SU-DHL-6 (cell line): ENCODE measurements at regions not wholly inside any gene's neighbourhood (a gene's known extent, or its start where the extent isn't known, plus 50 kb on each side); places are given as distances from the start of the nearest gene placed in this dataset.

Experiments
- H2AFZ ChIP-seq: fragments of 200-600 bp; sonication (generic); 2 replicates; pipeline ENCODE4 v1.6.1; 2014; ENCODE audit warnings: low read depth, mild to moderate bottlenecking, moderate library complexity, mixed read lengths, antibody characterized with exemption, low read length; ENCODE audit not compliant: severe bottlenecking
- H3F3A ChIP-seq: fragments of 200-600 bp; shearing (Covaris generic); 2 replicates; pipeline ENCODE4 v1.6.0; 2016; ENCODE audit warnings: antibody characterized with exemption, mild to moderate bottlenecking; ENCODE audit not compliant: insufficient read depth
- H3K27ac ChIP-seq: fragments of 200-600 bp; sonication (generic); 2 replicates; pipeline ENCODE4 v1.5.1; 2016; ENCODE audit warnings: low read depth, mild to moderate bottlenecking, low read length, moderate library complexity, mixed read lengths
- H3K27me3 ChIP-seq: fragments of 200-600 bp; sonication (generic), shearing (Covaris generic); 2 replicates; pipeline ENCODE4 v1.6.0; 2014; ENCODE audit warnings: mild to moderate bottlenecking, low read length
- H3K36me3 ChIP-seq: fragments of 200-600 bp; sonication (generic); 2 replicates; pipeline ENCODE4 v1.6.1; 2014; ENCODE audit warnings: mild to moderate bottlenecking, low read length, mixed read lengths
- H3K4me2 ChIP-seq: fragments of 300-600, 200-600 bp; shearing (Covaris generic), sonication (generic); 2 replicates; pipeline ENCODE4 v1.6.0; 2014; ENCODE audit warnings: low read length, low read depth, mild to moderate bottlenecking; ENCODE audit not compliant: poor library complexity, severe bottlenecking
- H3K4me3 ChIP-seq: fragments of 200-600 bp; sonication (generic); 2 replicates; pipeline ENCODE4 v1.5.1; 2014; ENCODE audit warnings: antibody characterized with exemption, low read length, mild to moderate bottlenecking, mixed read lengths; ENCODE audit not compliant: insufficient read depth, poor library complexity, severe bottlenecking
- H3K79me2 ChIP-seq: fragments of 200-600 bp; sonication (generic); 2 replicates; pipeline ENCODE4 v1.6.1; 2014; ENCODE audit warnings: mild to moderate bottlenecking, low read length, moderate library complexity; ENCODE audit not compliant: insufficient read depth
- H3K9ac ChIP-seq: fragments of 200-600 bp; sonication (generic); 2 replicates; pipeline ENCODE4 v1.7.0; 2014; ENCODE audit warnings: mild to moderate bottlenecking, low read length
- H3K9me2 ChIP-seq: fragments of 200-600 bp; sonication (generic); replicated peaks from 2 replicates; pipeline ENCODE4 v1.6.1; 2014; ENCODE audit warnings: low read length; ENCODE audit not compliant: insufficient read depth
- H3K9me3 ChIP-seq: fragments of 200-600 bp; sonication (generic); 2 replicates; pipeline ENCODE4 v1.6.1; 2014; ENCODE audit warnings: low read length, mixed read lengths; ENCODE audit not compliant: insufficient read depth
- H4K20me1 ChIP-seq: fragments of 200-600 bp; sonication (generic); 2 replicates; pipeline ENCODE4 v1.6.1; 2014; ENCODE audit warnings: low read depth, mild to moderate bottlenecking, antibody characterized with exemption, low read length, moderate library complexity, mixed read lengths
- EZH2phosphoT487 ChIP-seq: fragments of 200-600 bp; sonication (generic), shearing (Covaris generic); conservative IDR thresholded peaks from 2 replicates; pipeline ENCODE4 v1.6.1; 2018; ENCODE audit warnings: mild to moderate bottlenecking, antibody characterized with exemption, low read length, moderate library complexity, mixed read lengths
- TF ChIP-seq, protein P1 (sequence below): fragments of 200-600 bp; sonication (generic); IDR thresholded peaks from one replicate; pipeline ENCODE4 v1.5.1; 2017; ENCODE audit warnings: antibody characterized with exemption, mild to moderate bottlenecking, low read length, moderate library complexity; ENCODE audit not compliant: insufficient read depth, poor library complexity, severe bottlenecking

DNA sequence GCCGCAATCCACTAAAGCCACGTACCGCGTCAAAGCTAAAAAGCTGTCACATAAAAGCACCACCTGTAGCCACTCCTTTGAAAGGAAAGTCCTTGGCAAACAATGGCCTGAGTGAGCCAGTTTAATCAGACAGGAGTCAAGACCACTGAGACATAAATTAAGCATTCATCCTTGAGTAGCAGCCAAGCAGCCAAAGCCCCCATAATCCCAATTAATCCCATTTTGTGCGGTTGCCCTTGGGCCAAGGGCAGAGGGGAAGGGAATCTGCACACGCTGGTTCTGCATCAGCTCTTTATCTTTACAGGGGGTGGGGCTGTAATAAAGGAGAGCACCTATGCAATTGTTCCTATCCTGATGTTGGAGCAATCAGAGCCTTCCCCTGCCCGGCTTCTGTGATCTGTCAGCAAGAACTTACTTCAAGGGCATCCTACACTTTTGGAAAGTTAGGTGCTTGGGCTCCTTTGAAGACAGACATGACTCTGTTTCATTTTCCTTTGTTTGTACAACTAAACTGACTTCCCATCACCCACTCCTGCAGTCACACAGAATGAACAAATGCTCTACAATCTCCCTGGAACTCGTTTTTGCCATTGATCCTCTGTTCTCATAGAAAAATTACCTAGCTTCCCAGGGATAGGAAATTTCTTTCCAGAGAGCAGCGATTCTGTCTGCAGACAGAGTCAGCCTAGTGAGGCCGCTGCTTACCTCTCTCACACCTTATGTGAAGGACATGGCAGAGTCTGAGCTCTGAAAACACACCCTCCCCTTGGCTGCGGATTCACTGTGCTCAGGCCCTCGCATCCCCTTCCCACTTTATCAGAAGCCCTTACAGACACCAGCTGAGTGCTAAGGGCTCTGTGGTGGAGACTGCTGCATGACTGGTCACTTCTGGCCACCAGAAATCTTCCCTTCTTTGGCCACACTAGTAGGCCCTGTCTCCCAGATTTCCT, 116.2 kb upstream of the TBCA start:
- Histone ChIP-seq H3K9me2 (no peaks in the 10 kb centered on the region), H3K27ac (no peak overlapping the region), H2AFZ (no peak overlapping the region), H3K36me3 (no peaks in the 10 kb centered on the region), H3K4me2 (no peak overlapping the region), H3K4me3 (no peak overlapping the region), H3F3A (no peaks in the 10 kb centered on the region), H4K20me1 (no peaks in the 10 kb centered on the region), H3K9ac (no peak overlapping the region), H3K27me3 (no peaks in the 10 kb centered on the region), H3K79me2 (no peaks in the 10 kb centered on the region), H3K9me3 (no peaks in the 10 kb centered on the region)
- TF ChIP-seq, protein P1, sequence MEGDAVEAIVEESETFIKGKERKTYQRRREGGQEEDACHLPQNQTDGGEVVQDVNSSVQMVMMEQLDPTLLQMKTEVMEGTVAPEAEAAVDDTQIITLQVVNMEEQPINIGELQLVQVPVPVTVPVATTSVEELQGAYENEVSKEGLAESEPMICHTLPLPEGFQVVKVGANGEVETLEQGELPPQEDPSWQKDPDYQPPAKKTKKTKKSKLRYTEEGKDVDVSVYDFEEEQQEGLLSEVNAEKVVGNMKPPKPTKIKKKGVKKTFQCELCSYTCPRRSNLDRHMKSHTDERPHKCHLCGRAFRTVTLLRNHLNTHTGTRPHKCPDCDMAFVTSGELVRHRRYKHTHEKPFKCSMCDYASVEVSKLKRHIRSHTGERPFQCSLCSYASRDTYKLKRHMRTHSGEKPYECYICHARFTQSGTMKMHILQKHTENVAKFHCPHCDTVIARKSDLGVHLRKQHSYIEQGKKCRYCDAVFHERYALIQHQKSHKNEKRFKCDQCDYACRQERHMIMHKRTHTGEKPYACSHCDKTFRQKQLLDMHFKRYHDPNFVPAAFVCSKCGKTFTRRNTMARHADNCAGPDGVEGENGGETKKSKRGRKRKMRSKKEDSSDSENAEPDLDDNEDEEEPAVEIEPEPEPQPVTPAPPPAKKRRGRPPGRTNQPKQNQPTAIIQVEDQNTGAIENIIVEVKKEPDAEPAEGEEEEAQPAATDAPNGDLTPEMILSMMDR, result no peak
- TF ChIP-seq EZH2phosphoT487, result no peak

DNA sequence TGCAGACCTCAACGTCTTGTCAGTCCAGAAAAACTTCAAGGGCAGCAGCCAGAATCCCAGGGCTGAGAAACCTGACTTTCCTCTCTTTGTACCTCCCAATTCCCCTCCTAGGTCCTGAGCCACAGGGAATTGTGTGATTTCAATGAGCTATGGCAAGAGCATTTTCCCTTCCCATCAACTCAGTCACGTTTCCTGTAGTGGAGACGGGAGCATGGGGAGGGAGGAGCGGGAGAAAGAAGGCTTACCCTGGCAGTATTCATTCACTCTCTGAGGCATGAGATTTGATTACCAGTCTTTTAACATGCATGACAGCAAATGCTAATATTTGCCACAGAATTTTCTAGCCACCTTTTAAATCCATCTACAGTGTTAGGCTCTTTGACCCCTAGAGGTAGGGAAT, 109.4 kb upstream of the TBCA start:
- Histone ChIP-seq H3K27me3 (no peaks in the 10 kb centered on the region), H3K4me2 (no peak overlapping the region)
- TF ChIP-seq, protein P1, result no peak
- TF ChIP-seq EZH2phosphoT487, result no peak

DNA sequence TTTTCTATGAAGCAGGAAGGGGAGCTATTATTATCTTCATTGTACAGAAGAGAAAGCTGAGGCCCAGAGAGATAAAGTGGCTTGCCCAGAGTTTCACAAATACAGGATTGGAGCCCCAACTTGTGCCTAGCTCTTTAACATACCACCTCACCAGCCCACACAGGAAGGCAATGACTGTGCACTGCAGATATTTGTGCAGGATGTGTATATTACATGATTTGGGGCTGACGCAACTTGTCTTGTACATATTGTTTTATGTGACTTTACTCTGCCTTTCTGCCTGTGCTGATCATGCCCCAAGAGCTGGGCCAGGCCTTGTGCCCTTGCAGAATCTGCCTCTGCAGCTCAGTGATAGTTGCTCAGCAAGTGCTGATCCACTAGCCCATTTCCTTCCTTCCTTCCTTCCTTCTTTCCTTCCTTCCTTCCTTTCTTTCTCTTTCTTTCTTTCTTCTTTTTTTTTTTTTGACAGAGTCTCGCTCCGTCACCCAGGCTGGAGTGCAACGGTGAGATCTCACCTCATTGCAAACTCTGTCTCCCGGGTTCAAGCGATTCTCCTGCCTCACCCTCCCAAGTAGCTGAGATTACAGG, 106.6 kb upstream of the TBCA start:
- Histone ChIP-seq H3K9me3 (no peaks in the 10 kb centered on the region), H3K27me3 (no peaks in the 10 kb centered on the region), H3K9me2 (no peaks in the 10 kb centered on the region), H3F3A (no peaks in the 10 kb centered on the region), H3K9ac (no peak overlapping the region), H3K4me3 (no peak overlapping the region), H4K20me1 (no peaks in the 10 kb centered on the region), H3K36me3 (no peaks in the 10 kb centered on the region), H2AFZ (no peak overlapping the region), H3K4me2 (no peak overlapping the region), H3K79me2 (no peaks in the 10 kb centered on the region), H3K27ac (no peak overlapping the region)
- TF ChIP-seq EZH2phosphoT487, result no peak
- TF ChIP-seq, protein P1, result no peak

More for the DNA sequence above, 109.4 kb upstream of the TBCA start:
- H3K79me2 ChIP-seq, result no peaks in the 10 kb centered on the region
- no peak overlapping the region for H3K27ac ChIP-seq
- H3K9me3 ChIP-seq, result no peaks in the 10 kb centered on the region
- no peak overlapping the region for H2AFZ ChIP-seq
- H3F3A ChIP-seq, result no peaks in the 10 kb centered on the region
- H3K36me3 ChIP-seq, result no peaks in the 10 kb centered on the region
- H4K20me1 ChIP-seq, result no peaks in the 10 kb centered on the region
- no peak overlapping the region for H3K4me3 ChIP-seq
- no peaks in the 10 kb centered on the region for H3K9me2 ChIP-seq
- H3K9ac ChIP-seq, result no peak overlapping the region
